Left colon (tissue), 2 donors: ENCODE measurements at regions not wholly inside any gene's neighbourhood (a gene's known extent, or its start where the extent isn't known, plus 50 kb on each side); places are given as distances from the start of the nearest gene placed in this dataset.
A peak's percentile ranks its signal among the peaks of the same experiment; 100 is the strongest.

Source experiments
- ATAC-seq: fragments of 200-7000 bp; cut with Tn5 transposase; one replicate; pipeline ENCODE4 v1.9.1; 2020; ENCODE audit warnings: mild to moderate bottlenecking, moderate library complexity
- DNase-seq, 2 donors: peaks; one replicate each; pipeline ENCODE4 v3.0.0-alpha.2; 2020
- intact Hi-C, 2 donors: fragments of 100-400 bp; cut with DNase I in 1 of 2; cut with micrococcal nuclease in 1 of 2; formaldehyde crosslinking; loops; one replicate each; pipeline versions ENCODE4 v1.11.2 to v1.14.0; 2022; cut with DNase I, micrococcal nuclease
- donor health status: DM: no; HTN: no; CAD: no.
- donor health status: DM: yes; HTN: yes; CAD: no.

DNA sequence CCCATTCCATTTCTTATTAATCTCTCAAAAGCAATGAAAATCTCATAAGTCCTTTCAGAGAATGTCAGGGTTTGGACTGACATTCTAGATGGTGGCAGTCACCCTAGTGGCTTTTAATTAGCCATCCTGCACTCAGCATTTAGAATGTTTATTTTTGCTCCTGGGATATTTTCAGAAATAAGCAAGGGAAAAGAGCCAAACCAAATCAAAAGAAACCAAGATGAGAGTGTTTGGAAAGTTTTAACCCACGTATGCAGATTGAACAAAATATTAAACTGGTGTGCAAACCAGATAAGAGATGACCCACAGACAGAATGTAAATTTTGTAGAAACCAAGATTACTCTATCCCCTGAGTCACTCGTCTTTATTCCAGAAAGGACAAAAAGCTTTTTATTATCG lies 275.8 kb downstream of the SQOR start:
- ATAC-seq (no peak), DNase-seq (no peak)
- intact Hi-C loops: no loop called here

DNA sequence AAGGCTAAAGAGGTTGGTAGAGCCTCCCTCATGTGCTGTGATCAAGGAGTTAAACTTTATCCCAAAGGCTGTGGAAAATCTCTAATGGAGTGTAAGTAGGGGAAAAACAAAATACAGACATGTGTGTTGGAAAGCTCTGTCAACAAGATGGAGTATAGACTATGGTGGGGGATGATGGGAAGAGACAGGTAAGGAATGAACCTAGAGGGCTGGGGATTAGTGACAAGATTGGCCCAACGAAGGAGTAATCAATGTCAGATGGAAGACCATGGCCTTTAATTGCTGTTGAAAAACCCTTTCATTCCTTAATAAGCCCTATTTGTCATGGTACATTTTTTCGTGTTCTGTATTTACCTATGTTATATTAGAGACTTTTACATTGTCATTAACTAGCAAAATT lies 278.6 kb downstream of the SQOR start:
- ATAC-seq: no peak
- intact Hi-C loops: no loop called here
- no peak for DNase-seq

DNA sequence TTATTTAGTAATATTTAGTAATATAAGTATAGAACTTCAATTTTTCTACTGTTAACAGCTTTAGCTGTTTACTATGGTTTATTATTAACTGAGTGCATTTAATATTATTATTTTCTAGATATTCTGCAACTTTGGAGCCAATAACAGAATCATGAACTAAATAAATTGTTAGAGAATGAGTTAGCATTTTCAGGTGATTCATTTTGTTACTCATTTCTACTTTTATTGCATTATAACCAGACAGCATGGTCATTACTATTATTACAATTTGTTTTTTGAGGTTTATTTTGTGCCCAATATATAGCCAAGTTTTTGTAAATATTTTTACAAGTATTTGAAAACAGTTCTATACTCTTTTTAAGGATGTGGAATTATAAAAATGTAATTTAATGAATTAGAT lies 279.6 kb downstream of the SQOR start:
- no peak for DNase-seq
- intact Hi-C loops: no loop called here
- no peak for ATAC-seq

DNA sequence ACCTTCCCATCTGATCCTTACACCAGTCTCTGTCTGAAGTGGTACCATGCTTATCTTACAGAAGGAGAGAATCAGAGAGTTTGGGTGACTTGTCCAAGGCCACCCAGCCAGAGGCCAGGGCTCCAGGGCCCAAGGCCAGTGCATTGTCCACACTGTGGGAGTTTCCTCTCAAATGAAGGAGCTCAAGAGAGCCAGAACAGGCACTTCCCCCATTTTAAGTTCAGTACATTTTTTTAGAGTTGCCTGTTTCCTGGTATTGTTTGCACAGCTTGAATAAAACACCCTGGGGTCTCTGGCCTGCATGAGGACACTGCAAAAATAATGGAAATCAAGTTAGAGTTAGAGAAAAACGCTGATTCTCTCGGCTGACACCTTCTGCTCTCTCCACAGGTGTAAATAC lies 284.0 kb downstream of the SQOR start:
- ATAC-seq: no peak

DNA sequence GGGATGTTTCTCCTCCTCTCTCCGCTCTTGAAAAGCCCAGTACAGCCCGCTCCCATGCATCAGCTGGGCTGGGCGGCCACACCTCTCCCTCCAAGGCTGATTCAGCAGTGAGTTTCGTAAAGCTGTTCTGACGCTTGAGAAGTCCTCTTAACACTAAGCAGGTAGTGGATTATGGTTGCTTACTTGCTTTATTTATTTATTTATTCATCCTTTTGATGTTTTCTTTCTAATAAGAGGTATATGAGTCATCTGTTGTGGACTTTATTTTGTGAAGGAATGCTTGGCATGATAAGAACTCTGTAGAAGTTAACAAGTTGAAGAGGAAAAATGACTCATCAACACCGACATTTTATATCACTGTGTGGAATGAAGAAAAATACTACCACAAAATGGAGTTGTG lies 285.0 kb downstream of the SQOR start:
- ATAC-seq (no peak), DNase-seq (no peak)
- intact Hi-C loops: no loop called here

More for the DNA sequence above, 284.0 kb downstream of the SQOR start:
- intact Hi-C loops: no loop called here
- no peak for DNase-seq

DNA sequence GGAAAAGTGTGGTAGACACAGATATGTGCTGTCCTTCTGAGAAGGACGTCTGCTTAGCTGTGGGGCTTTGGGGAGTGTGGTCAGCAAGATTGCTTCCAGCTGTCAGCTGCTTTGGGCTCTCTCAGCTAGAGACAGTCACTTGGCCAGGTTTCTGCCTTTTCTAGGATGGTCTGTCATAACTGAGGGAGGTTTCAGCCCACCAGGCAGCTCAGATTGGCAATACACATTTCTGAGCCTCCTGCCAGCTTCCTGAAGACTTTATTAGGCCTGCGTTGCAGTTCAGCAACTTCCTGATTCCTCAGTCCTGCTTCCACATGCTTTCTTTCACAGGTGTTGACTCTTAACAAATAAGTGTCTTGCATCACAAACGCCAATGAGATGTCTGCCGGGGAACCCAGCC lies 286.5 kb downstream of the SQOR start:
- ATAC-seq: peak; percentile 81
- intact Hi-C loops: no loop called here
- peak; percentile 3 to 30 for DNase-seq

- no peak for DNase-seq
- ATAC-seq: peak; percentile 52
- intact Hi-C loops: no loop called here
Observed at GRCh38 chr15:45921978-45922377, 287.1 kb downstream of the SQOR start.

- ATAC-seq (no peak), DNase-seq (no peak)
- intact Hi-C loops: no loop called here
Observed at GRCh38 chr15:45941367-45941766, 306.5 kb downstream of the SQOR start.

- ATAC-seq (no peak), DNase-seq (no peak)
- intact Hi-C loops: no loop called here
Observed at GRCh38 chr15:45943240-45943639, 308.4 kb downstream of the SQOR start.

- DNase-seq (no peak), ATAC-seq (no peak)
- intact Hi-C loops: no loop called here
Observed at GRCh38 chr15:45946111-45946510, 311.3 kb downstream of the SQOR start.

DNA sequence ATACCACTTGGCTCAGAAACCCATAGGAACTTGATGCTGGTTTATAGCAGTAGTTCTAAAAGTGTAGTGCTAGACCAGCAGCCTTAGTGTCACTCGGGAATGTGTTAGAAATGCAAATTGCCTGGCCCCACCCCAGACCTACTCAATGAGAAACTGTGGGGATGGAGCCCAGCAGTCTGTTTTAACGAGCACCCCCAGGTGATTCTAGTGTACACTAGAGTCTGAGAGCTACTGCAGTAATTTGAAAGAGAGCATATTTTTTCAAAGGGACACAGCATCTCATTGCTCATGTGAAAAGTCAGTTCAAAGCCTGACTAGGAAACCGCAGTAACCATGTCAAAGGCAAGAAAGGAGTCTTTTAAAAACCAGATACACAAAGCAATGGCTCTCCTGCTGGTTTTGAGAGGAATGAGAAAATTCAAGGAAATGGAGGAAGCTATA lies 313.4 kb downstream of the SQOR start:
- DNase-seq: no peak
- intact Hi-C loops: no loop called here
- ATAC-seq: no peak

- intact Hi-C loops: no loop called here
- no peak for ATAC-seq
Observed at GRCh38 chr15:45958924-45959323, 324.1 kb downstream of the SQOR start.

DNA sequence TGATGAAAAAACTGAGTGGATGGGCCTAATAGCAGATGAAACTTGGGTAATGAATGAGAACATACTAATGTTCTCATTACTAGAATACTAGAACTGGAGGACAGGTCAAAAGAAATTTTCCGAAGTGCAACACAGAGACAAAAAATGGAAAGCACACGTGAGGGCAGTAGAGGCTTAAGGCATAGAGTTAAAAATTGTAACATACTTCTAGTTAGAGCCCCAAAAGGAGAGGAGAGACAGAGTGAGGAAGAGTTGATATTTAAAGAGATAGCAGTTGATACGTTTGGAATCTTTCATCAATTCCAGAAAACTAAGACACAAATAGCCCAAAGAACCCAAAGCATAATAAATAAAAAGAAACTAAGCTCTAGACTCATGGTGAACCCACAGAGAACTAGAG lies 327.9 kb downstream of the SQOR start:
- intact Hi-C loops: no loop called here
- no peak for DNase-seq
- no peak for ATAC-seq

More at GRCh38 chr15:45958924-45959323, 324.1 kb downstream of the SQOR start:
- DNase-seq: no peak

DNA sequence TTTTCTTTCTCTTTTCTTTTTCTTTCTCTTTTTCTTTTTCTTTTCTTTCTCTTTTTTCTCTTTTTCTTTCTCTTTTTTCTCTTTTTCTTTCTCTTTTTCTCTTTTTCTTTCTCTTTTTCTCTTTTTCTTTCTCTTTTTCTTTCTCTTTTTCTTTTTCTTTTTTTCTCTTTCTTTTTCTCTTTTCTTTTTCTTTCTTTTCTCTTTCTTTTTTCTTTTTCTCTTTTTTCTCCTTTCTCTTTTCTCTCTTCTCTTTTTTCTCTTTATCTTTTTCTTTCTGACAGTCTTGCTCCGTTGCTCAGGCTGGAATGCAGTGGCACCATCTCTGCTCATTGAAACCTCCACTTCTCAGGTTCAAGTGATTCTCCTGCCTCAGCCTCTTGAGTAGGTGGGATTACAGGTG lies 335.7 kb downstream of the SQOR start:
- ATAC-seq (no peak), DNase-seq (no peak)

DNA sequence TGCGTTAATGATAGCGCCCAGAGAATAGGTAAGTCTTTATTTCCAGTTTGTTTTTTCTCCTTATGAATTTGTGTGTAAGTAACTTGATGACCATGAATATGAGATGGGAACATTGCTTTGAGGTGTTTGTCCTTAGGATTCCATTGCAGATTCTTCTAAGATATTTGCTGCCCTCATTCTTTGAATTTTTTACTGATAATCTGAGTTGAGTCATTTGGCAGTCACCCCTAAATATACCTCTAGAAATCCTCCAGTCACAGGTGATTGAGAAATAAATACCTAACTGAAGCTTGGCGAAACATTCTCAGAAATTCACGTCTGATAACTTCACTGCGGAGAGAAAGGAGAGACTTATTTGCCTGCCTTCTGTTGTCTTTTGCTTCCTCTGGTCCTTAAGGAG lies 345.5 kb downstream of the SQOR start:
- ATAC-seq (no peak), DNase-seq (no peak)
- intact Hi-C loops: no loop called here

More for the DNA sequence above, 335.7 kb downstream of the SQOR start:
- intact Hi-C loops: no loop called here

- no peak for DNase-seq
- intact Hi-C loops: no loop called here
- no peak for ATAC-seq
Observed at GRCh38 chr15:45981625-45982024, 346.8 kb downstream of the SQOR start.

GRCh38 chr15:45991863-45992262 lies 357.0 kb downstream of the SQOR start:
- ATAC-seq: peak; percentile 85
- no peak for DNase-seq
- intact Hi-C loops: no loop called here

- DNase-seq (no peak), ATAC-seq (peak; percentile 50)
- intact Hi-C loops: no loop called here
Observed at GRCh38 chr15:45993072-45993471, 358.2 kb downstream of the SQOR start.

DNA sequence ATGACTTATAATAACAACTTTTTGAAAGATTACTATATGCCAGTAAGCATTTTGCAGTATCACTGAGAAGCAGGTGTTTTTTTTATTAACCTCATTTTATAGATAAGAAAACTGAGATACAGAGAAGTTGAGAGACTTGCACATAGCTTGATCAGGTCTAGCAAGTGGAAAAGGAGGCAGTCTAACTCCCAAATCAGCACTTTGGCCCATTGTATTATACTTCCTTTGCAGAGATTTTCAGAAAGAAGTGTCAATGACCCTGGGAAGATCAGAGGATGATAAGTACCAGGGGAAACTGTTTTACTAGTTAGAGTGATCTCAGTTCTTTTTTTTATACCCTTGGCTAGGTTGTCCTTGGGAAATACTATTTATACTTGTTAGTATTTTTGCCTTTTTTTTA lies 358.7 kb downstream of the SQOR start:
- DNase-seq: no peak
- intact Hi-C loops: no loop called here
- ATAC-seq: no peak

- ATAC-seq: no peak
- intact Hi-C loops: no loop called here
- DNase-seq: no peak
Observed at GRCh38 chr15:45995800-45996199, 361.0 kb downstream of the SQOR start.

DNA sequence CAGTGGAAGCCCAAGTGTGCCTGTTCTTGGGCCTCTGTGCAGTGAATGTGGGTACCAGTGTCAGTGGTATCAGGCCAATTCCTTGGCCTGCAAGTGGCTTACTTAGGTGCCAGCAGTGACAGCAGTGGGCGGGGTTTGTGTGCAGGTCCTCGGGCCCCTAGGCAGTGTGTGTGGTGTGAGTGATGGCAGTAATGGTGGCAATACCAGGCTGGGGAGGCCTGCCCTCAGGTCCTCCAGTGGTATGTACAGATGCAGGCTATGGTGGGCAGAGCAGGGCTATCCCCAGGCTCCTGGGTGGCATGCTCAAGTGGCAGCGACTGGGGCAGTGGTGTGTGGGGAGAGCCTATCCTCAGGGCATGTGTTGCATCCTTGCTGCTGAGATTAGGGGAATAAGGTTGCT lies 379.7 kb downstream of the SQOR start:
- intact Hi-C loops: no loop called here
- DNase-seq: no peak
- ATAC-seq: no peak

GRCh38 chr15:46034755-46035154 lies 399.9 kb downstream of the SQOR start:
- ATAC-seq (no peak), DNase-seq (no peak)
- intact Hi-C loops: no loop called here
